ENCODE measurements at regions not wholly inside any gene's neighbourhood (a gene's known extent, or its start where the extent isn't known, plus 50 kb on each side); places are given as distances from the start of the nearest gene placed in this dataset.

DNA sequence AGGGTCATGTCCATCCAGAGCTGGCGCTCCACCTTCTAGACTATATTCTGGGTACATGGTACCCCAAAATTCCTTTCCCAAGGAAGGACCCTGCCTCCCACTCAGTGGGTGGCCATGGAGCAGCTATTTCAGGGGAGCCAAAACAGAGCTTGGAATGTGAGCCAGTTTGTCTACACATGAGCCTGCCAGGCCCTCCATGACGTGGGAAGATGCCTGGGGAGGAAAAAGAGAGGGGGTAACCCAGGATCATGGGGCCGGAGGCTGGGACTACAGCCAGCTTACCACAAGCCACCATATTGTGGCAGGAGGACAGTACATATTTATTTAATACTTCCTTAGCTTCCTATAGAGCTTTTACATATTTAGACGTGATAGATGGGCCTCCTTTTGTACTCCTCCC lies 414.7 kb upstream of the TNP1 start:
- no peak for DNase-seq (ENCODE audit: low spot score)

GRCh38 chr2:217273851-217274250 lies 414.0 kb upstream of the TNP1 start:
- DNase-seq (ENCODE audit: low spot score): no peak

GRCh38 chr2:217273162-217273561 lies 413.3 kb upstream of the TNP1 start:
- DNase-seq (ENCODE audit: low spot score): no peak

- no peak for DNase-seq (ENCODE audit: low spot score)
Observed at GRCh38 chr2:217271813-217272212, 411.9 kb upstream of the TNP1 start.

GRCh38 chr2:217270485-217271121 lies 410.7 kb upstream of the TNP1 start:
- no peak for DNase-seq (ENCODE audit: low spot score)

DNA sequence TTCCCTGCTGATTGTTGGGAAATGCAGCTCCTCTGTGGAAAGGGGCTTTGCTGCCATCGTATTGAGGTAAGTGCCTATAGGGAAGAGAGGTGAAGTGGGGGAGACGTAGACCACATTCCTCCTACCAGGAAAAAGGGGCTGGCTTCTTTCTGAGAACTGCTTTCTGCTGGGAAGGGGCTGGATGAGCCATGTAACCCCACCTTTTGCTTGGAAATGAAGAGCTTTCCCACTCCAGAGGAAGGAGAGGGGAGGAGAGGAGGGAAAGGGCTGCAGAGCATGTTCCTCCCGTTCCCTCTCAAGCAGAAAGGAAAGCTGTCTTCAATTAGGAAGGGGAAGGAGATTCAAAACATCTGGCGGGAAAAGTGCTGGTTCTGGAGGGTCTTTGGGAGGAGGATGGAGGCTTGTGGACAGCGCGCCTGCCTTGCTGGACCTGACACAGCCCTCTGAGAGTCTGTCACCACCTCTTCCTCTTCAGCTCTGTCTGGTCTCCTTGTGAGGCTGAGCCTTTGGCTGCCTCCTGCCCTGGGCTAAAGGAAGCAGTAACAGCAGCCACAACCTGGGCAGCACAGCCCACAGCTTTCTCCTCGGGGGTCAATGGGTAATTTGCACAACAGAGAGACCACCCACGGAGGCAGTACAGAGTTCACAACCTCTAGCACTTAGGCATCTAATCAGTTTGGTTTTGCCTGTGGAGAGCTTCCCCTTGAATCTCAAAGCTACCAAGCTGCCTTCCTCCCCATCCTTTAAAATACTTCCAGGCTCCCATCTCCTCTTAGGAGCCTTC lies 410.0 kb upstream of the TNP1 start:
- no peak for DNase-seq (ENCODE audit: low spot score)

GRCh38 chr2:217268978-217269377 lies 409.1 kb upstream of the TNP1 start:
- no peak for DNase-seq (ENCODE audit: low spot score)

DNA sequence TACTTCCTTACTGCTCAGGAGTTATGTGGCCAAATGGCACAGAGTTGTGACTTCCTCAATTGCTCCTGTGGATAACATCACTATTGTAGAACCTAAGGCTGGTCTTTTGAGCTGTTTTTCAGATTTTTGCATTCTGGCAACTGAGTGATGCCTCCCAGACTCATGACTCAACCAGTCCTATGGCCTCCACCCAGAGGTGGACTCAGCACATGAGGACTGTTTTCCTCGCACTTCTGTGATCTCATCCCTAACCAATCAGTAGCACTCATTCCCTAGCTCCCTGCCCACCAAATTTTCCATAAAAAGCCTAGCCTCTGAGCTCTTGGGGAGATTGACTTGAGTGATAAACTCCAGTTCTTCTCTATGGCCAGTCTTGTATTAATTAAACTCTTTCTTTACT lies 407.9 kb upstream of the TNP1 start:
- DNase-seq (ENCODE audit: low spot score): no peak

GRCh38 chr2:217263756-217264155 lies 403.9 kb upstream of the TNP1 start:
- no peak for DNase-seq (ENCODE audit: low spot score)

DNA sequence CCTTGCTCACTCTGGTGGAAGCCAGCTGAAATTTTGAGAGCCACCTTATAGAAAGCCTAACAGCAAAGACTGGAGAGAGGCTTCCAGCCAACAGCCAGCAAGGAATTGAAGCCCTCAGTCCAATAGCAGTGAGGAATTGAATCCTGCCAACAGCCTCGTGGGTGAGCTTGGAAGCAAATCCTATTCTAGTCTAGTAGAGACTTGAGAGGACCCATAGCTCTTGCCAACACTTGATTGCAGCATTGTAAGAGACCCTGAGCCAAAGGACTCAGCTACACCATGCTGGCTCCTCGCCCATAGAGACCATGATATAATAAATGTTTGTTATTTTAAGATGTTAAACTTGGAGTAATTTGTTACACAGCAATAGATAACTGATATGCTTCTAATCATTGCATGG lies 403.0 kb upstream of the TNP1 start:
- DNase-seq (ENCODE audit: low spot score): no peak

DNA sequence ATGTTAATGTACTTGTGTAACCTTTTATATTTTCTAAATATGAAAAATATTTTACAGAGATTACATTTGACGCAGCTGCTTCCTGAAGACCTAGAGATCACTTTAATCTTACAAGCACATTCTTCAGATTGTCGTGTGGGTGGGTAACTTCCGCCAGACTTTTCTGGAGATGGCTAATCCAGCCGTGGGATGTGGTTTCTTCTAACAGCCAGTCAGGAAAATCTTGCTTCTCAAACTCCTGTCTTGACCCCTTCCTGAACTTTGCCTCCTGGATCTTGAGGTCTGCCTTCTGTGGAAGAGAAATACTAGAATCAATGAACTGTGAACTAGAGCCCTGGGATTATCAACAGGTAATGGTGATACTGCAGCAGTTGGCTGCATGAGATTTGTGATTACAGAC lies 401.6 kb upstream of the TNP1 start:
- peak; percentile 26 for DNase-seq (ENCODE audit: low spot score)

DNA sequence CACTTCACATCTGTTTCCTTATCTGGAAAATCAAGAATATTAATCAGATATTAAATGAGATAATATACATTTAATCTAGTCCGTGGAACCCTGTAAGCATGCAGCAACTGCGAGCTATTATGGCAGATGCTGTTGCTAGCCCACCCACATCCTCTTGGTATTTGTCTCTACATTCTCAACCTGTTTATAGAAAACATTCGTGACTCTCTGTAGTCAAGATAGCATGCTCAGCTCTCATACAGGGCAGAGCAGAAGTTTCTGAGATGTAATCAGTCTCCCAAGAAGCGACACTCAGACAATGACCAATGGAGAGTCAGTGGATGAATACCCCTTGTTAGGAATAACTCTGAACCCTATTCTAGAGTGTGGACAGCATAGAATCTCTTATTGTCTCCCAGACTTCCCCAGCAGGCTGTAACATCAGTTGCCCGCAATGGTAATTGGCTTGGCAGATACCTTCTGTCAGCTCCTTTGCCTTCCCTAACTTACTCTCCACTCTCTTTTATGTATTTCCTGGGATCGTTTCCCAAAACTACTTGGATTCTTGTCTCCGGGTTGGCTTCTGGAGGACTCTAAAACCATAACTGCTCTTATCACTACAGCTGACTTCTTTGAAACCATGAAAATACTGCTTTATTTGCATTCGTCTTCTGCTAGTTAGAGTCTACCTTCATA lies 400.7 kb upstream of the TNP1 start:
- DNase-seq (ENCODE audit: low spot score): no peak

- no peak for DNase-seq (ENCODE audit: low spot score)
Observed at GRCh38 chr2:217258170-217258569, 398.3 kb upstream of the TNP1 start.

GRCh38 chr2:217256251-217256650 lies 396.4 kb upstream of the TNP1 start:
- DNase-seq (ENCODE audit: low spot score): no peak

- no peak for DNase-seq (ENCODE audit: low spot score)
Observed at GRCh38 chr2:217254111-217254510, 394.2 kb upstream of the TNP1 start.

GRCh38 chr2:217252181-217252580 lies 392.3 kb upstream of the TNP1 start:
- no peak for DNase-seq (ENCODE audit: low spot score)

GRCh38 chr2:217250013-217250524 lies 390.2 kb upstream of the TNP1 start:
- no peak for DNase-seq (ENCODE audit: low spot score)

GRCh38 chr2:217249121-217250012 lies 389.5 kb upstream of the TNP1 start:
- no peak for DNase-seq (ENCODE audit: low spot score)

GRCh38 chr2:217248312-217248935 lies 388.6 kb upstream of the TNP1 start:
- no peak for DNase-seq (ENCODE audit: low spot score)

DNA sequence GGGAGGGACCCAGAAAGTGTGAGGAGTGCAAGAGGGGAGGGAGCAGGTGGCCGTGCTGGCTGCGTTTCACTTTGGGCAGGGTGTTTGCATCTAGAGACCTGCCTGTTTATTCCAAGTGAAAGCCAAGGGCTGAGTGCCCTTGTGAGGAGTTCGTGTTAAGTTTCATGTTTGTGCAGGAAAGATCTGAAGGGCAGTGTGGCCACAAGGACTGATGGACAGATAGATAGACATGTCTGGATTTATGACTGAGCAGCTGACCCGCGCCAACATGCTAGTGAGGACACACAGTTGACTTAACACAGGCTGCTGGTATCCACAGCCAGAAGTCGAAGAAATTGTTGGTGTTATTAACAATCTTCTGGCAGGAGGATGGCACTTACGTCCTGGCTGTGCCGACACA lies 387.6 kb upstream of the TNP1 start:
- DNase-seq (ENCODE audit: low spot score): no peak

- DNase-seq (ENCODE audit: low spot score): no peak
Observed at GRCh38 chr2:217246108-217246507, 386.2 kb upstream of the TNP1 start.

All from A172 (cell line).